Transverse colon (tissue), 4 donors: ENCODE measurements at regions not wholly inside any gene's neighbourhood (a gene's known extent, or its start where the extent isn't known, plus 50 kb on each side); places are given as distances from the start of the nearest gene placed in this dataset.

Experiments used
- DNase-seq: peaks from one replicate; pipeline ENCODE4 v3.0.0-alpha.2; 2019
- H3K27ac ChIP-seq, 4 donors: fragments of 200-600 bp; sonication (generic); 2 replicates each; pipeline ENCODE4 v1.5.1; 2016 to 2018; ENCODE audit warnings: inconsistent platforms in 4 of 4
- H3K27me3 ChIP-seq: fragments of 200-600 bp; sonication (generic); 2 replicates; pipeline ENCODE4 v1.5.1; 2017; ENCODE audit warnings: inconsistent platforms
- H3K36me3 ChIP-seq, 4 donors: fragments of 200-600 bp; sonication (generic); 2 replicates each; pipeline ENCODE4 v1.5.1; 2017 to 2019; ENCODE audit warnings: inconsistent platforms in 4 of 4
- H3K4me1 ChIP-seq, 4 donors: fragments of 200-600 bp; sonication (generic); 2 replicates each; pipeline ENCODE4 v1.5.1; 2017 to 2020; ENCODE audit warnings: inconsistent platforms in 4 of 4
- H3K4me3 ChIP-seq, 4 donors: fragments of 200-600 bp; sonication (generic); 1 replicate in 1 of 4; 2 replicates in 3 of 4; pipeline versions ENCODE4 v1.5.1 to v1.6.1; 2017 to 2019; ENCODE audit warnings: inconsistent platforms in 4 of 4
- H3K9me3 ChIP-seq, 2 donors: fragments of 200-600 bp; sonication (generic); 2 replicates each; pipeline ENCODE4 v1.5.1; 2017 to 2019; ENCODE audit warnings: inconsistent platforms in 2 of 2
- CTCF ChIP-seq, 5 experiments: fragments of 200-600 bp in 3 of 5; fragments of 450-650 bp in 2 of 5; sonication (generic) in 3 of 5; IDR thresholded peaks; 1 replicate in 2 of 5; 2 replicates in 3 of 5; pipeline ENCODE4 v1.5.1; 2016 to 2017; ENCODE audit warnings: antibody characterized with exemption in 5 of 5, inconsistent platforms in 3 of 5, mild to moderate bottlenecking in 2 of 5, moderate library complexity in 1 of 5
- EP300 ChIP-seq: sonication (generic); formaldehyde crosslinking; IDR thresholded peaks from one replicate; pipeline ENCODE4 v1.6.1; 2017; ENCODE audit warnings: antibody characterized with exemption, low read depth
- POLR2A ChIP-seq: fragments of 450-650 bp; IDR thresholded peaks from one replicate; pipeline ENCODE4 v1.6.1; 2016; ENCODE audit warnings: antibody characterized with exemption, mild to moderate bottlenecking, moderate library complexity
- POLR2AphosphoS5 ChIP-seq, 3 donors: sonication (generic); formaldehyde crosslinking; IDR thresholded peaks; one replicate each; pipeline ENCODE4 v1.6.1; 2016; ENCODE audit warnings: antibody characterized with exemption in 3 of 3
- WGBS, 2 donors: methylation state at CpG; one replicate each; pipeline ENCODE4 v1.1.5; 2018; ENCODE audit warnings: low coverage in 1 of 2; 5-methylcytosine and 5-hydroxymethylcytosine counted together
- in situ Hi-C, 4 donors: fragments of 200-750 bp; cut with MboI; loops; one replicate each; pipeline versions ENCODE4 v1.15.0 to v1.15.1; 2017; ENCODE audit warnings: low sequenced_read_pairs in 3 of 4, low pct_ligation_motif_present in 1 of 4, low pct_unique_long_range_greater_than_20kb in 1 of 4
- intact Hi-C: fragments of 100-400 bp; cut with DNase I; formaldehyde crosslinking; loops from one replicate; pipeline ENCODE4 v1.15.1; 2023; ENCODE audit warnings: low total_unique reads

- Histone ChIP-seq H3K27me3 (no peaks in the 10 kb centered on the region), H3K9me3 (no peaks in the 10 kb centered on the region), H3K4me1 (no peaks in the 10 kb centered on the region), H3K36me3 (no peaks in the 10 kb centered on the region), H3K27ac (no peak overlapping the region), H3K4me3 (no peak overlapping the region)
- 86 to 100% methylated on average over 1 to 6 of the region's 6 CpGs for WGBS, 2 donors
- no peak for TF ChIP-seq CTCF (IDR thresholded peaks at IDR 0.05)
- no peak for TF ChIP-seq POLR2A
- no peak for TF ChIP-seq POLR2AphosphoS5 (IDR thresholded peaks at IDR 0.05)
- no peak for TF ChIP-seq EP300
- intact Hi-C loops (no loop called here), in situ Hi-C loops (no loop called here)
- DNase-seq, result no peak
Measured at GRCh38 chr1:37128091-37128490, 93.8 kb upstream of the GRIK3 start.

GRCh38 chr1:37130221-37130948 is 96.1 kb upstream of the GRIK3 start:
- no peak for DNase-seq
- no peaks in the 10 kb centered on the region for H3K27me3 ChIP-seq
- H3K36me3 ChIP-seq, result no peaks in the 10 kb centered on the region
- no peak overlapping the region for H3K27ac ChIP-seq
- no peak overlapping the region for H3K4me3 ChIP-seq
- in situ Hi-C loops (no loop called here), intact Hi-C loops (no loop called here)
- WGBS, 2 donors, result 51 to 58% methylated on average over 3 to 5 of the region's 5 CpGs
- no peaks in the 10 kb centered on the region for H3K9me3 ChIP-seq
- no peak for TF ChIP-seq CTCF (IDR thresholded peaks at IDR 0.05)
- TF ChIP-seq EP300, result no peak
- no peaks in the 10 kb centered on the region for H3K4me1 ChIP-seq

- no peak for DNase-seq
- in situ Hi-C loops, result no loop called here
- 44 to 48% methylated on average over 1 to 5 of the region's 5 CpGs for WGBS, 2 donors
Measured at GRCh38 chr1:37131281-37131680, 97.0 kb upstream of the GRIK3 start.

More at GRCh38 chr1:37131281-37131680, 97.0 kb upstream of the GRIK3 start:
- H3K4me1 ChIP-seq, result no peaks in the 10 kb centered on the region
- H3K27ac ChIP-seq, result no peak overlapping the region
- TF ChIP-seq POLR2AphosphoS5 (IDR thresholded peaks at IDR 0.05) (no peak), EP300 (no peak), CTCF (IDR thresholded peaks at IDR 0.05) (no peak), POLR2A (no peak)
- no peak overlapping the region for H3K4me3 ChIP-seq
- no peaks in the 10 kb centered on the region for H3K36me3 ChIP-seq
- H3K9me3 ChIP-seq, result no peaks in the 10 kb centered on the region
- no peaks in the 10 kb centered on the region for H3K27me3 ChIP-seq
- intact Hi-C loops, result no loop called here
